OCI-LY3 (cell line): ENCODE measurements at regions not wholly inside any gene's neighbourhood (a gene's known extent, or its start where the extent isn't known, plus 50 kb on each side); places are given as distances from the start of the nearest gene placed in this dataset.

Experiments
- H2AFZ ChIP-seq: fragments of 200-600, 300-600 bp; shearing (Covaris generic); 2 replicates; pipeline ENCODE4 v1.6.0; 2014; ENCODE audit warnings: antibody characterized with exemption, low read depth, low read length
- H3K27ac ChIP-seq: fragments of 200-600, 300-600 bp; sonication (generic); 2 replicates; pipeline ENCODE4 v1.5.1; 2014; ENCODE audit warnings: mild to moderate bottlenecking, low read length, moderate library complexity, mixed read lengths
- H3K27me3 ChIP-seq: fragments of 200-600, 300-600 bp; sonication (generic); 2 replicates; pipeline ENCODE4 v1.6.1; 2014; ENCODE audit warnings: low read depth, low read length, mixed read lengths
- H3K36me3 ChIP-seq: fragments of 200-600, 300-600 bp; sonication (generic); replicated peaks from 2 replicates; pipeline ENCODE3; 2014; ENCODE audit warnings: low read depth, low read length, mixed read lengths
- H3K4me1 ChIP-seq: fragments of 300-600, 200-600 bp; sonication (generic); 2 replicates; pipeline ENCODE4 v1.6.1; 2014; ENCODE audit warnings: low read length, mixed read lengths
- H3K4me2 ChIP-seq: fragments of 200-600, 300-600 bp; sonication (generic); 2 replicates; pipeline ENCODE4 v1.6.1; 2014; ENCODE audit warnings: low read length, mixed read lengths
- H3K4me3 ChIP-seq: fragments of 300-600, 200-600 bp; sonication (generic); 2 replicates; pipeline ENCODE4 v1.5.1; 2014; ENCODE audit warnings: antibody characterized with exemption, mild to moderate bottlenecking, low read length, moderate library complexity
- H3K79me2 ChIP-seq: fragments of 300-600, 200-600 bp; shearing (Covaris generic); 2 replicates; pipeline ENCODE4 v1.6.1; 2014; ENCODE audit warnings: mild to moderate bottlenecking, low read length, mixed read lengths
- H3K9ac ChIP-seq: fragments of 300-600, 200-600 bp; shearing (Covaris generic); 2 replicates; pipeline ENCODE4 v1.6.0; 2014; ENCODE audit warnings: mild to moderate bottlenecking, low read length, moderate library complexity
- H3K9me3 ChIP-seq: fragments of 200-600, 300-600 bp; shearing (Covaris generic); 2 replicates; pipeline ENCODE4 v1.6.1; 2014; ENCODE audit warnings: low read length, mixed read lengths; ENCODE audit not compliant: insufficient read depth
- H4K20me1 ChIP-seq: fragments of 200-600, 300-600 bp; sonication (generic); 2 replicates; pipeline ENCODE4 v1.6.1; 2016; ENCODE audit warnings: low read length, mixed read lengths; ENCODE audit not compliant: insufficient read depth
- CTCF ChIP-seq: fragments of 200-600, 300-600 bp; sonication (generic); IDR thresholded peaks from 2 replicates; pipeline ENCODE4 v1.5.1; 2014; ENCODE audit warnings: antibody characterized with exemption, low read length, low read depth
- EZH2phosphoT487 ChIP-seq: fragments of 200-600 bp; shearing (Covaris generic); IDR thresholded peaks from 2 replicates; pipeline ENCODE4 v1.6.1; 2018; ENCODE audit warnings: antibody characterized with exemption, mixed run types, low read depth

GRCh38 chr5:174222891-174223290, 177.4 kb downstream of the NSG2 start:
- Histone ChIP-seq H3K9me3 (no peaks in the 10 kb centered on the region), H3K27me3 (peaks cover 12% of the 10 kb centered on the region), H3K4me2 (no peak overlapping the region), H2AFZ (no peak overlapping the region), H3K4me3 (no peak overlapping the region), H3K36me3 (no peaks in the 10 kb centered on the region), H3K4me1 (no peaks in the 10 kb centered on the region), H3K79me2 (no peaks in the 10 kb centered on the region), H3K9ac (no peak overlapping the region), H4K20me1 (no peaks in the 10 kb centered on the region), H3K27ac (no peak overlapping the region)
- TF ChIP-seq EZH2phosphoT487 = no peak
- TF ChIP-seq CTCF = no peak

- no peak overlapping the region for H3K27ac ChIP-seq
- no peaks in the 10 kb centered on the region for H3K4me1 ChIP-seq
- no peaks in the 10 kb centered on the region for H3K9me3 ChIP-seq
- peaks cover 10% of the 10 kb centered on the region for H3K27me3 ChIP-seq
- no peaks in the 10 kb centered on the region for H3K79me2 ChIP-seq
- H2AFZ ChIP-seq = no peak overlapping the region
- no peak overlapping the region for H3K9ac ChIP-seq
- H3K4me3 ChIP-seq = no peak overlapping the region
- H4K20me1 ChIP-seq = no peaks in the 10 kb centered on the region
- H3K36me3 ChIP-seq = no peaks in the 10 kb centered on the region
- H3K4me2 ChIP-seq = no peak overlapping the region
- TF ChIP-seq CTCF (no peak), EZH2phosphoT487 (no peak)
Observed at GRCh38 chr5:174223355-174223754, 177.8 kb downstream of the NSG2 start.

GRCh38 chr5:174229068-174229467, 183.6 kb downstream of the NSG2 start:
- no peaks in the 10 kb centered on the region for H3K9me3 ChIP-seq
- H3K4me2 ChIP-seq = no peak overlapping the region
- no peak overlapping the region for H2AFZ ChIP-seq
- no peaks in the 10 kb centered on the region for H3K79me2 ChIP-seq
- no peaks in the 10 kb centered on the region for H4K20me1 ChIP-seq
- no peak overlapping the region for H3K27ac ChIP-seq
- TF ChIP-seq CTCF = no peak
- no peak for TF ChIP-seq EZH2phosphoT487
- no peaks in the 10 kb centered on the region for H3K4me1 ChIP-seq
- H3K9ac ChIP-seq = no peak overlapping the region
- no peak overlapping the region for H3K4me3 ChIP-seq
- peaks cover 22% of the 10 kb centered on the region for H3K27me3 ChIP-seq
- no peaks in the 10 kb centered on the region for H3K36me3 ChIP-seq

- TF ChIP-seq EZH2phosphoT487 (no peak), CTCF (no peak)
- Histone ChIP-seq H2AFZ (no peak overlapping the region), H3K9me3 (no peaks in the 10 kb centered on the region), H3K36me3 (no peaks in the 10 kb centered on the region), H3K27ac (no peak overlapping the region), H3K79me2 (no peaks in the 10 kb centered on the region), H3K4me2 (no peak overlapping the region), H3K4me3 (no peak overlapping the region), H3K9ac (no peak overlapping the region), H3K27me3 (peaks cover 22% of the 10 kb centered on the region), H3K4me1 (no peaks in the 10 kb centered on the region), H4K20me1 (no peaks in the 10 kb centered on the region)
Observed at GRCh38 chr5:174229514-174230370, 184.2 kb downstream of the NSG2 start.
